GM18858 (cell line): ENCODE measurements at regions not wholly inside any gene's neighbourhood (a gene's known extent, or its start where the extent isn't known, plus 50 kb on each side); places are given as distances from the start of the nearest gene placed in this dataset.

ENCODE experiments used
- ATAC-seq: cut with Tn5 transposase; IDR thresholded peaks from one replicate; pipeline ENCODE4 v1.9.1; 2021; ENCODE audit not compliant: unreplicated experiment

GRCh38 chr2:81940266-81940955 is 1635.9 kb upstream of the LRRTM1 start:
- no peak for ATAC-seq

- ATAC-seq, result no peak
These were observed 1633.4 kb upstream of the LRRTM1 start for GRCh38 chr2:81937944-81938343.

GRCh38 chr2:81903534-81903933 is 1599.0 kb upstream of the LRRTM1 start:
- ATAC-seq, result no peak

GRCh38 chr2:81901017-81901416 is 1596.5 kb upstream of the LRRTM1 start:
- ATAC-seq, result no peak

- no peak for ATAC-seq
These were observed 1591.2 kb upstream of the LRRTM1 start for GRCh38 chr2:81895620-81896250.

GRCh38 chr2:81894451-81894990 is 1590.0 kb upstream of the LRRTM1 start:
- no peak for ATAC-seq

GRCh38 chr2:81876624-81877023 is 1572.1 kb upstream of the LRRTM1 start:
- ATAC-seq, result no peak

- ATAC-seq, result no peak
These were observed 1567.5 kb upstream of the LRRTM1 start for GRCh38 chr2:81872006-81872405.

GRCh38 chr2:81870119-81870518 is 1565.6 kb upstream of the LRRTM1 start:
- no peak for ATAC-seq

GRCh38 chr2:81858998-81859397 is 1554.4 kb upstream of the LRRTM1 start:
- no peak for ATAC-seq

- no peak for ATAC-seq
These were observed 1548.8 kb upstream of the LRRTM1 start for GRCh38 chr2:81853341-81853740.

GRCh38 chr2:81852651-81853050 is 1548.1 kb upstream of the LRRTM1 start:
- no peak for ATAC-seq

GRCh38 chr2:81839780-81840179 is 1535.2 kb upstream of the LRRTM1 start:
- ATAC-seq, result no peak

GRCh38 chr2:81835321-81836000 is 1530.9 kb upstream of the LRRTM1 start:
- ATAC-seq, result no peak

GRCh38 chr2:81786811-81787210 is 1482.3 kb upstream of the LRRTM1 start:
- no peak for ATAC-seq

- ATAC-seq, result no peak
These were observed 1462.8 kb upstream of the LRRTM1 start for GRCh38 chr2:81767187-81767912.

GRCh38 chr2:81747481-81748070 is 1443.0 kb upstream of the LRRTM1 start:
- ATAC-seq, result no peak

- no peak for ATAC-seq
These were observed 1435.4 kb upstream of the LRRTM1 start for GRCh38 chr2:81739966-81740365.

GRCh38 chr2:81734981-81735380 is 1430.4 kb upstream of the LRRTM1 start:
- ATAC-seq, result no peak

GRCh38 chr2:81714817-81715216 is 1410.3 kb upstream of the LRRTM1 start:
- ATAC-seq, result no peak

- no peak for ATAC-seq
These were observed 1402.3 kb upstream of the LRRTM1 start for GRCh38 chr2:81706856-81707255.
